ENCODE measurements at regions not wholly inside any gene's neighbourhood (a gene's known extent, or its start where the extent isn't known, plus 50 kb on each side); places are given as distances from the start of the nearest gene placed in this dataset.

DNA sequence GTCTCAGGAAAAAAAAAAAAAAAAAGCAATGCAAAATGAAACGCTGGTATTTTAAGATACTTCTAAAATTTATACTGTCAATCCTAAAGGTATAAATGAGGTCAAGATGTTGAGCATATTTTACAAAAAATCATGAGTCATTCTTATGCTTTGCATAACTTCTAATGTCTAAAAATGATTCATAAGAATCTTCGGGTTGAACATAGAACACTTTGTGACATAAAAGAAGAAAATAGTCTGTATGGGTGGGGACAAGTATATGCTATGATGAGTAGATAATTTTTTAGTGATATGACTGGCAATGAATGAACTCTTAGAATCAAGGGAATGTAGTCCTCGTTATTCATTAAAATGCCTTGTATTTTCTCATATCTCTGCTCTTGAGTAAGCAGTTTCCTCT lies 416.9 kb upstream of the USP24 start:
- TF ChIP-seq, protein P1, sequence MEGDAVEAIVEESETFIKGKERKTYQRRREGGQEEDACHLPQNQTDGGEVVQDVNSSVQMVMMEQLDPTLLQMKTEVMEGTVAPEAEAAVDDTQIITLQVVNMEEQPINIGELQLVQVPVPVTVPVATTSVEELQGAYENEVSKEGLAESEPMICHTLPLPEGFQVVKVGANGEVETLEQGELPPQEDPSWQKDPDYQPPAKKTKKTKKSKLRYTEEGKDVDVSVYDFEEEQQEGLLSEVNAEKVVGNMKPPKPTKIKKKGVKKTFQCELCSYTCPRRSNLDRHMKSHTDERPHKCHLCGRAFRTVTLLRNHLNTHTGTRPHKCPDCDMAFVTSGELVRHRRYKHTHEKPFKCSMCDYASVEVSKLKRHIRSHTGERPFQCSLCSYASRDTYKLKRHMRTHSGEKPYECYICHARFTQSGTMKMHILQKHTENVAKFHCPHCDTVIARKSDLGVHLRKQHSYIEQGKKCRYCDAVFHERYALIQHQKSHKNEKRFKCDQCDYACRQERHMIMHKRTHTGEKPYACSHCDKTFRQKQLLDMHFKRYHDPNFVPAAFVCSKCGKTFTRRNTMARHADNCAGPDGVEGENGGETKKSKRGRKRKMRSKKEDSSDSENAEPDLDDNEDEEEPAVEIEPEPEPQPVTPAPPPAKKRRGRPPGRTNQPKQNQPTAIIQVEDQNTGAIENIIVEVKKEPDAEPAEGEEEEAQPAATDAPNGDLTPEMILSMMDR (IDR thresholded peaks at IDR 0.05; ENCODE audit: low read depth, low read length) = no peak
- no peak for TF ChIP-seq EZH2phosphoT487 (IDR thresholded peaks at IDR 0.05; ENCODE audit: low read depth)

All from OCI-LY3 (cell line).